ENCODE measurements at regions not wholly inside any gene's neighbourhood (a gene's known extent, or its start where the extent isn't known, plus 50 kb on each side); places are given as distances from the start of the nearest gene placed in this dataset.

GRCh38 chrX:45667666-45668065 lies 467.0 kb upstream of the DIPK2B start:
- no peaks in the 10 kb centered on the region for H3K9me3 ChIP-seq
- DNase-seq (ENCODE audit: low read depth in 1 of 2, low spot score in 1 of 2) (no peak), ATAC-seq (no peak), FAIRE-seq (no peak)
- no peak overlapping the region for H3K4me2 ChIP-seq
- TF ChIP-seq MAZ (IDR thresholded peaks at IDR 0.05; ENCODE audit: borderline replicate concordance, low read depth, low read length) (no peak), CEBPB (IDR thresholded peaks at IDR 0.05) (no peak), BHLHE40 (IDR thresholded peaks at IDR 0.05; ENCODE audit: low read depth, low read length) (no peak), NR3C1 (IDR thresholded peaks at IDR 0.05) (no peak), MAX (IDR thresholded peaks at IDR 0.05) (no peak), CTCF (IDR thresholded peaks at IDR 0.05) (no peak), ZNF302 (CRISPR knock-in tag; IDR thresholded peaks at IDR 0.05) (no peak), CHD4 (IDR thresholded peaks at IDR 0.05; ENCODE audit: borderline replicate concordance) (no peak), EHMT2 (IDR thresholded peaks at IDR 0.05; ENCODE audit: low read depth) (no peak), HES2 (IDR thresholded peaks at IDR 0.05) (no peak), ATOH8 (CRISPR knock-in tag; IDR thresholded peaks at IDR 0.05; ENCODE audit: low read depth) (no peak), FOXS1 (CRISPR knock-in tag; IDR thresholded peaks at IDR 0.05) (no peak)
- H3K4me1 ChIP-seq: no peaks in the 10 kb centered on the region
- no peak overlapping the region for H3K27ac ChIP-seq
- POLR2A ChIA-PET: no interaction called here
- 100% methylated on average over 1 of the region's 1 CpG for WGBS (ENCODE audit: missing lambda C conversion rate)
- no peak overlapping the region for H3K4me3 ChIP-seq
- CTCF ChIA-PET: interaction anchor here (1.2 kb wide), 1 partner anchor 9 kb away, joined by 3 read pairs; no protein-coding TSS in a partner anchor

GRCh38 chrX:45664727-45665290 lies 464.1 kb upstream of the DIPK2B start:
- POLR2A ChIA-PET: no interaction called here
- TF ChIP-seq TFCP2L1 (CRISPR knock-in tag; IDR thresholded peaks at IDR 0.05) (no peak), PBX3 (IDR thresholded peaks at IDR 0.05) (no peak), HOXB5 (CRISPR knock-in tag; IDR thresholded peaks at IDR 0.05) (no peak), HOXA7 (CRISPR knock-in tag; IDR thresholded peaks at IDR 0.05) (no peak), NPAS2 (CRISPR knock-in tag; IDR thresholded peaks at IDR 0.05; ENCODE audit: borderline replicate concordance) (no peak), TP53 (CRISPR knock-in tag; IDR thresholded peaks at IDR 0.05) (no peak), ZNF302 (CRISPR knock-in tag; IDR thresholded peaks at IDR 0.05) (no peak)
- H3K4me3 ChIP-seq: no peak overlapping the region
- ATAC-seq (no peak), DNase-seq (ENCODE audit: low read depth in 1 of 2, low spot score in 1 of 2) (no peak), FAIRE-seq (no peak)
- CTCF ChIA-PET: no interaction called here
- no peak overlapping the region for H3K4me2 ChIP-seq
- no peak overlapping the region for H3K27ac ChIP-seq
- WGBS (ENCODE audit: missing lambda C conversion rate): 100% methylated on average over 1 of the region's 19 CpGs
- H3K4me1 ChIP-seq: no peaks in the 10 kb centered on the region
- no peaks in the 10 kb centered on the region for H3K9me3 ChIP-seq

GRCh38 chrX:45660477-45660876 lies 459.8 kb upstream of the DIPK2B start:
- 66% methylated on average over 2 of the region's 2 CpGs for WGBS (ENCODE audit: missing lambda C conversion rate)
- Histone ChIP-seq H3K9me3 (peaks cover 3% of the 10 kb centered on the region; the same call in 1 of the 3 replicates), H3K27ac (no peak overlapping the region), H3K4me3 (no peak overlapping the region), H3K4me1 (no peaks in the 10 kb centered on the region), H3K4me2 (no peak overlapping the region)
- DNase-seq (ENCODE audit: low read depth in 1 of 2, low spot score in 1 of 2): no peak
- ATAC-seq: no peak
- CTCF ChIA-PET: interaction anchor here (0.6 kb wide), 1 partner anchor 744 kb away, joined by 5 read pairs; no protein-coding TSS in a partner anchor
- TF ChIP-seq MAX (IDR thresholded peaks at IDR 0.05): no peak
- FAIRE-seq: no peak
- POLR2A ChIA-PET: no interaction called here
